GM18498 (cell line): ENCODE measurements at regions not wholly inside any gene's neighbourhood (a gene's known extent, or its start where the extent isn't known, plus 50 kb on each side); places are given as distances from the start of the nearest gene placed in this dataset.

Experiments
- ATAC-seq: cut with Tn5 transposase; IDR thresholded peaks from one replicate; pipeline ENCODE4 v1.9.1; 2021; ENCODE audit warnings: mild to moderate bottlenecking, moderate library complexity; ENCODE audit not compliant: unreplicated experiment

DNA sequence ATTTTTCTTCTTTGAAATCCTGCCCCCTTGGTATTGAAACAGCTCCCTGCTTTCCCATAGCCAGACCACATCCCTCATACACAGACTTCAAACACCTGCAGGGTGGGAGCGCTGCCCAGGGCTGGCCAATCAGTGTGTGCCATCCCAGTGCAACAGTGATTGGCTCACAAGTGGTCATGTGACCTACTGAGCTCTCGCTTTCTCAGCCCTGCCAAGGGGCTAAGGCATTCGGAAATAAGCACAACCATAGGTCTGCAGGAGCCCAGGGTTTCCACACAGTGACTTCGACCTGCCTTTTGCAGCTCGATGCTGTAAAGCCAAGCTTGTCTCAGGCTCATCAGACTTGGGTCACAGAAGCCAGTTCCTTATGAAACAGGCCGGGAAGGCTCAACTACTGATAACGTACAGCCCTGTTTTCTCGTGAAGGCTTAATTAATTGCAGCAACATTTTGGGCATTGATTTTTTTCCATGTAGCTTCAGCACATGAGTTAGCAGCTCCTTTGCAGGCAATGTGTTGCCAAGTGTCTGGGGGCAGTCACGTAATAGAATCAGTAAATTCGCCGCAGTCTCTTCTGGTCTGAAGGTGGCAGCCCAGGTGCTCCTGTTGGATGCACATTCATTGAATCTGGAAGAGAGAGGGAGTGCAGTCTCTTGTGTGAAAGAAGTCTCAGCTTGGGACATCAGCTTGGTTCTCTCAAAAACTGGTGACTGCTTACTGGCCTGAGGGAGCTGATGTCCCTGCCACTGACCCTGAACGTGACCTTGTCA, 1091.8 kb downstream of the AACS start:
- no peak for ATAC-seq

DNA sequence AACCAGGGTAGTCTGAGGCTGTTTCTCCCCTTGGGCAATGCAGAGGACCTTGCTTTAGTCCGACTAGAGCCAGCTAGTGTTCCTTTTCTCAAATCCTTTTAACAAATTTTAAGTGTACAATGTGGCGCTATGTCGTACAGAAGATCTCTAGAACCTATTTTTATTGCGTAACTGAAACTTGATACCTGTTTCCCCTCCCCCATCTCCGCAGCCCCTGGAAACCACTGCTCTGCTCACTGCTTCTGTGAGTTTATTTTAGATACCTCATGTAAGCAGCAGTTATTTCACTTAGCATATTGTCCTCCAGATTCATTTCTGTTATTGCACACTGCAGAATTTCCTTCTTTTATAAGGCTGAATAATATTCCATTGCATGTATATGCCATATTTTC, 1092.3 kb downstream of the AACS start:
- ATAC-seq = no peak

DNA sequence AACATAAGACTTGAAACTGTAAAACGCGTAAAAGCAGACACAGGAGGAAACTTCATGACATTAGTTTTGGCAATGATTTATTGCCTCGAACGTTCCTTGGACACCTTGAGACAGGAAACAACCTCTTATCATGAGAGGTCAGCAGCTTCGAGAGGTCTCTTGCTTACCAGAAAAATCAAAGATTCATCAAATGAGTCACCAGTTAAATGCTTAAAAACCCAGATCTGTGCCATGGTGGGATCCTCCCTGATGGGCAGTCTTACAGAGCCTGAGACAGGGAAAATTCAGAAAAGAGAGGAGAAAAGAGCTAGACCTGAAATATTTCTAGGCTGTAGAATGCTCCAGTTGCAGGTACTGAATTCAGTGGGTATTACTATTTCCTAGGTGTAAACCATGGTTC, 1093.9 kb downstream of the AACS start:
- no peak for ATAC-seq

DNA sequence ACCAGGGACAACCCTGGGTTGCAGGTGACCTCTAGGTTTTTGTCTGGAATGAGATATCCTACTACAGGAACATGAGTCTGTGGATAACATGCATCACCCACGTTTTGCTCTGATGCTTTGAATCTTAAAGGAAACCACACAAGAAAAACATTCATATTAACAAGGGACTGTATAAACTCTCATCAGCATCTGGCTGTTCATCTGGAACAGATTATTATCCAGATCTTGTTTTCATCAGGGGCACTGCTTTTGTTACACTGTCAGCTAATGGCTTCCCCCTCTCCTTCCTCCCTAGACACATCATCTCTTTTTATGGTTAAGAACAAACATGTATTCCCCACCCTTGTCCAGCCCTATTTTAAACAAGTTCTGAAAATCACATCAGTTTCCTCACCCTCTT, 1095.7 kb downstream of the AACS start:
- no peak for ATAC-seq

DNA sequence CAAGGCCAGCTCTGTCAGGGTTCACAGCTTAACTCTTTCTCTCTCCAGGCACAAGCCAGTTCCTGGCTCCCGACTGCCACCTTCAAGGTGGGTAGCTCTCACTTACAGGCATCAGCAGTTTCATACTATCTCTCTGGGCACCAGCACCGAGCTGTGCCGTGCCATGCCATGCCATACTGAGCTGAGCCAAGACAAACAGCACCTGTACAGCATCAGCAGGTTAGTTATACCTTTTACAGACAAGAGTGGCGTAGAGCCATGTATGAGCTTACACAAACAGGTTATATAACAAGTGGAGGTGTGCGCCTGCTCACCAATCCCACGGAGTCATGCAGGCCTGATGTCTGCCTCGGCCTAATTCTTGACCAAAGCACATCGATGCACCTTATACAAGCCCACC, 1098.7 kb downstream of the AACS start:
- ATAC-seq = no peak

DNA sequence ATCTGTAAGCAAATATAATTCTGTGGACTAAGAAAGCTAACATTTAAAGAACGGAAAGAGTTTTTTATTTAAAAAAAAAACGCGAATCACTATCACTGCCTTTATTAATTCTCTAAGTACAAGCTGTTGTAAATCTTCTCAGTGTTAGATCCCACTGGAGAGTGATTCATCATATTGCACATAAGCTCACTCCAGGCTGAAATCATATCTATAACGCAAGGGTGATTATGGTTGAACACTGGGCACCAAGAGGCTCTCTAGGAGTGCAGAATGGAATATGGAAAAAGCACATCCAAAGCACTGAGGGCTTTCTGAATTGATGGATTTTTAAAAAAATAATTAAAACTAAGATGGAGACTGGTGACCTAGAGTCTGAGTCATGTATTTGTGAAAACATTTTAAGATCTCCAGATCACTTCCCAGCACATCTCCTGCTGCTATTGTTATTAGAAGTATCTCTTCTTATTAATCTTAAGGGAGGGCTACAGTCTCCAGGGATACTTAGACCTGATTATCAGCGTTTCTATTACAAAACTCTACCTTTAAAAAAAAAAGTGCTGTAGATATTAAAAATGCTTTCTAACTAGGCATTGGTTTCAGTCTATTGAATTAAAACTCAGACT, 1106.8 kb downstream of the AACS start:
- ATAC-seq = no peak

DNA sequence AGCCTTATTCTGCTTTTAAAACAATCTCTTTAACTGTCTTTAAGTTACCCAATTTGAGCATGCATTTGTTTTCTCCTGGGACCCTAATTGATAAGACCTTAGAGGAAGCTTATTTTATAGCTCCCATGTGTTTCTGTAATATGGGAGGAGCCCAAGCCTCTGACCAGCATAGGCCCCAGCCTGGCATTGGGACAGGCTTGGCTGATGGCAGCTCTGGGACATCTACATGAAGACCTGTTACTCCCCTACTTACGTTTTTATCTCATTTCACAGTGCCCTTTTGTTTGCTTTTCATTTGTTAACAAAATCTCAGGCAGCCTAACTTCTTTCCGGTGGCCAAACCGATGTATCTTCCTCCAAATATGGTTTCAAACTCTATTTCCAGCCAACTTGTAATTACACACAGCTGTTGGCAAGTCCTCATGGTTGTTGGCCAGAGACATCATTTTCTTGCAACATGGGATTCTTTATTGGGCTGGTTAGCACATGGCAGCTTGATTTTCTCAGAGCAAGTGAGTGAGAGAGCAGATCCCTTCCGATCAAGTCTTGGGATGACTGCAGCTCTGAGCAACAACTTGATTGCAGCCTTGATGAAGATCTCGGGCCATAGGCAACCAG, 1117.5 kb downstream of the AACS start:
- ATAC-seq = no peak

DNA sequence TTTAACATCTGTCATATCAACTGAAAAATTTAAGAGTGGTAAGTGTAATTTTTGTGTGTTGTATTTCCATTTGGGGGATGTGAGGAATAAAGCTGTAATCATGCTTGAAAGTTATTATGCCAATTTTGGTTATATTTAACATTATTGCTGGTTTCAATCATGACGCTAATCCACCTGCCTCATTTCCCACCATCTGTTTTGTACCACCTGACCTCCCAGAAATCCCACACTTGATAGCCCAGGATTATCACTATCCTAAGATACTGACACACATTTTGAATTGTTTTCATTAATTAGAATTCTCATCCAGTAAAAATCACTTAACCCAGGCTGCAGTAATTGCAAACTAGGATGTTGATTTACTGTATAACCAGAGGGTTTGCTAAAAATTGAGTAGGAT, 1119.8 kb downstream of the AACS start:
- ATAC-seq = no peak

DNA sequence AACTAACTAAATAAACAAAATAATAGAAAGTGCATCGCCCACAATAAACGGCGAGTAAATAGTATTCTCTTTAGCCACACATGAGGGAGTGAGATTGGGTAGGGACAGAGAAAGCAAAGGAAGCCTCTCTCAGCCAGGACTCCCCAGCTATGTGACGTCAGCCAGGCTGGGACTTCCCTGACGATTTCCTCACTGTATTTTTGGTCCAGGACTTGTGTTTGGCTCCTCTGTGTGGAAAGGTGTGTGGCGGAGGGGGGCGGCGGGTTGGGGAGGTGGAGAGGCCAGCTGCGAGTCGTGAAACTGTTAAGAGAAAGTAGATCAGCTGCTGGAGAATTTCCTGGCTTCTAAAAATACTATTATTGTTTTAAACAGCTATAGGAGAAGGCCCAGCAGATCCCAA, 1124.6 kb downstream of the AACS start:
- no peak for ATAC-seq

DNA sequence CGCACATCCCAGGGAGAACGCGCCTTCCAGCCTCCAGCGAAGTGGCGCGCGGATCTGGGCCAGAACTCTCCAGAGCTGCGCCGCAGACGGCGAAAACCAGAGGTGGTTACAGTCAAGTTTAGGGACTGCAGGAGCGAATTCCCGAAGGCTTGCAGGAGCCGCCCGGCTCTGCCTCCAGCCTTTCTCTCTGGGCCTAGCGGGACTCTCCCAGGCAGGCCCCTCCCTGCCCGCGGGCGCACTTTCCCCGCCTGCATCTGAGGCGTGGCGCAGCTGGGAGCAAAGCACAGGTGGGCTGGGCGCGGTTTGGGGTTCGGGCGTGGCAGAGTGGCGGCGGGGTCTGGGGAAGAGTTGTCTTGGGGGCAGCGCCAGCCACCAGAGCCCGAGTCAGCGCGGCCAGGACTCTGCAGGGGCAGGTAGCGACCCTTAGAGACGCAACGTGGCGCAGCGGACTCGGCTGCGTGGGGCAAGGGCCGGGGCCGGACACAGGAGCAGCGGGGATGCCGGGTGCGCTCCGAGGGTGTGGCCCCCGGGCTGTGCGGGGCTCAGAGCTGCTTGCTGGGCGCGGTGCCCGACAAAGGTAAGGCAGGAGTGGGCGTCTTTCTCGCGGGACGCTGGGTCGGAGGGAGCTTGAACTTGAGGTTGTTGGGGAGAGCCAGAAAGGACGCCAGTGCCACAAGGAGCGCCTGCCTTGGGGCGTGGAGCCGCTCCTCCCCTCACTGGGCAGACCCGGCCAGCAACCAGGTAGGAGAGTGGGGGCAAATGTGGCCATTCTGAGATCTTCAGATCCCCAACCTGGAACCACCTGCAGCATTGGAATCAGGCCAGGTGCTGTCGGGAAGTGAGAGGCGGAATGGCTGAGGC, 1126.0 kb downstream of the AACS start:
- no peak for ATAC-seq

DNA sequence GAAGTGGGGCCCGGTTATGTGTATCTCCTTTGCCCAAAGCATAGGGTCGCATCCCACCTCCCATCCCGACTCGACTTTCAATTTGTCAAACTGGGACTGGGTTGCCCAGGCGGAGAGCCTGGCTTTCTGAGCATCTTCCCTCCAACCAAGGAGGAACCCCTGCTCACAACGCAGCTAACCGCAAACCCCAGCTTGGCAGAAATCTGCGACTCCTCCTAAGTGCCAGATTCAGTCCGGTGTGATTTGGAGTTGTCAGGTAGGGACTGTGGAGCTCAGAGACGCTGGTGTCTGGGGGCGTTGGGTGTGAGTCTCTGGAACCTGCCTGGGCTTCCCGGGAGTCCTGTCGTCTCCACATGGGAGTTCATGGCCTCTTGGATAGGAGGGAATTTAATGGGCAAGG, 1126.7 kb downstream of the AACS start:
- ATAC-seq = no peak

DNA sequence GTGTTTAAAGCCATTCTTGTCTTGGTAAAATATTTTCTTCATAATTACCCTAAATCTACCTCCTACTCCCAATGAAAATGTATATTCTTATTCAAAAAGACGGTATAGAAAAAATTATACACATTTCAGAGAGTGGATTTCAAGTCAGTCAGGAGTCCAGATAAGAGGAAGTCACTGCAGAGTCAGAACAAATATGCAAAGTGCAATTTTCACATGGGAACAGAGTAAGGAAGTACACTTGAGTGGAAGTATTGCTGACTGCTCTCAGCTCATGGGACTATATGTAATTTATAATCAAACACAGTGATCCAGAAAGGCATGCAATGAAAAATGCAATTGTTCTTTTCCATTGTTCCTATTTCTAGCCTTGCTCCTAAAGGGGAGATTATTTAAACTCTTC, 1128.0 kb downstream of the AACS start:
- ATAC-seq = no peak

DNA sequence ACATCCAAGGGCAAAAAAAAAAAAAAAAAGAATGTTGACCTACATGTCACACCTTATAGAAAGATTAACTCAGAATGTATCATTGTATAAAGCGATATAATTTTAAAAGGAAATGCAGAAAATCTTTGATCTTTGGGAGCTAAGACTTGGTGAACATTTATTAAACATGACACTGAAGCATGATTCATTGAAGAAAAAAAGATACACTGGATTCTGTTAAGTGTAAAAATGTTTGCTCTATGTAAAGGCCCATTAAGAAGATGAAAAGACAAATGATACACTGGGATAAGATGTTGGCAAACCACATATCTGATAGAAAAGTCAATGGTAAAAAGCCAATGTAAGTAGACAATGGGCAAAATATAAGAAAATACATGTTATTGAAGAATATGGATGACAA, 1131.0 kb downstream of the AACS start:
- ATAC-seq = no peak

DNA sequence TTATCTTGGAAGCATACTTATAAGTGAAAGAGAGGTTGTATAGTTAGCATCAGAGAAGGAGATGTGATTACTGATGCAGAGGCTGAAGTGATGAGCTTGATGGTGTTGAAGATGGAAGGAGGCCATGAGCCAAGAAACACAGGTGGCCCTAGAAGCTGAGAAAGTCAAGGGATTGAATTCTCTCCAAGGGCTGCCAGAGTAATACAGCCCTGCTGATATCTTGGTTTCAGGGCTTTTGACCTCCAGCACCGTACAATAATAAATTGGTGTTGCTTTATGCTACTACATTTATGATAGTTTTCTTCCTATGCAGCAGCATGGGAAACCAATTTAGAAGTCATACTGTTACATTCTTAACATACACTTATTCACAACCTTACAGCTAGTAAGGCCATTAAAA, 1133.3 kb downstream of the AACS start:
- ATAC-seq = no peak

DNA sequence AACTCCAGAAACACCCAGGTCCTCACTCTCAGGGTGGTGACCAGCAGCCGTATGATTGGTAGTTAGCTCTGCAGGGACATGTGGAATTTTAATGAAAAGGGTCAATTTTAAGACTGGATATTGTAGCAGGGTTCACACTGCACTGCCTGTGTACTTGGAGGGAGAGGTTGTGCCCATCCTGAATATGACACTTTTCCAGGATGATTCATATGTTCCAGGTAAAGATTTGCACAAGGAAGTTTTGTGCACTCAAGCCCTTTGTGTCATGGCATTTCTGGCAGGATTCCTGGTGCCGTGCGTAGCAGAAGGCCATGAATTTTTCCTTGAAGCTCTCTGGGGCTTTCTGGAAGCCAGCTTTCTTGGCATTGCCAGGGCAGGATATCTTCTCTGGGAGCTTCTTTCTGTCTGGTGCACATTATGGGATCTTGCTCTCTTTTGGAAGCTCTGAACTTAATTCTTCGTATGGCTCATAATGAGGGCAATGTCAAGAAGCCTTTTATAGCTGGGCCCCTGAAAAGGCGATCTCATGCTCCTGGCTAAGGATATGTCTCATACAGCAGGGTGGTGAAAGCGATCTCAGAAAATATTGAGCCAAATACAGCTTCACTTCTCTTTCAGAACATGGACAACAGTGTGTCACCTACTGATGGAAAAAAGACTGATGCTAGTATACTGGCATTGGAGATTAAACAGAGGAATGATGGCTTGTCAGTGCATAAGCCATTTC, 1133.9 kb downstream of the AACS start:
- ATAC-seq = no peak

DNA sequence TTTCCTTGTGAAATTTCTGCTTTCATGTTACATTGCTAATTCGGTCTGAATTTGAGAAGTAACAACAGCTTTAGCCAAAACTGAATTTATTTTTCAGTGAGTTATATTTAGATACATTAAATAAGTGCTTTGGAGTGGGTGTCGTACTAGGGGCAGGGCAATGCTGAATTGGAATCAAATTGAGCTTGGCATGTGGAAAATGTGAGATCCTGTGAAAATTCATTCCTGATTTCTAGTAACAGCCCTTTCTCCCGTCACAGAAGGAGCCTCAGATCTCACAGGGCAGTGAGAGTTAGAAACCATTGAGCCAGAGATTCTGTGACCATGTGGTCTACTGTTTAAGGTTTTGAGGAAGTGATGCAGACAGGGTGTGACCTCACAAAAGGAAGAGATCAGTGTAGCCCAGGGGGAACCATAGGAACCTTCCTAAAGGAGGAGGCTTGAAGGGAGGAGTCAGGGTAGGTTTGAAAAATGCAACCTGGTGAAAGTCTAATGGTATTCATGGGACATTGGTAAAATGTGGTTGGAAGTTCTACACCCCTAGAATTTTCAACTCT, 1136.8 kb downstream of the AACS start:
- no peak for ATAC-seq

DNA sequence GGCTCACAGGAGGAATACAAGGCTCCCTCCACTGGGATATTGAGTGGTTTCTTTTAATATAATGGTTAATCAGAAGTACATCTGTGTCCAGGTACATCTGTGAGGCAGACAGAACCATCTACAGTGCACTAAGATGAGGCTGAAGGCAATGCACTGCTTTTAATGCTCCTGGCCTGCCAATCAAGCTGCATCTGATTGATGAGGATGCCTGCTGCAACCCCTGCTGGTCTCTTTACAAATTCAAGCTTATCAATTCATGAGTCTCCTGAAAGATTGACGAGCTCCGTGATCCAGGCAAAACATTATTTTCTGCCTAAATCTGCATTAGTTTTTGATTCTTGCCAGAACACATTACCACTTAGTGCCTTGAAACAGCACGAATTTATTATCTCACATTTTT, 1139.1 kb downstream of the AACS start:
- no peak for ATAC-seq

DNA sequence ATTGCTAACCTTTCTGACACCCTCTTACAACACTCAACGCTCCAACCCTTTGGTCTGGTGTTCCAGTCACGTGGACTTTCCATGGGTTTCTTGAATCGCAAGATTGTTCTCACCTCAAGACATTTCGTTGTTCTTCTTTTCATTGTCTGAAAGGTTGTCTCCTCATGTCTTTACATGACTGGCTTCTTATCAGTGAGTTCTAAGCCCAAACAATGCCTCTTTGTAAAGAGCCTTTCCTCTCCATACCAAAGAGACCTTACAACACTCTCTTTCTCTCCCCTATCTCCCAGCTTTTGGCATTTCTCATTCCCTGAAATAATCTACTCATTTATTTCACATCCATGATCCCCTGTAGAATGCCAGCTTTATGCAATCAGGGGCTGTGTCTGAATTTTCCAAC, 1144.8 kb downstream of the AACS start:
- ATAC-seq = no peak

DNA sequence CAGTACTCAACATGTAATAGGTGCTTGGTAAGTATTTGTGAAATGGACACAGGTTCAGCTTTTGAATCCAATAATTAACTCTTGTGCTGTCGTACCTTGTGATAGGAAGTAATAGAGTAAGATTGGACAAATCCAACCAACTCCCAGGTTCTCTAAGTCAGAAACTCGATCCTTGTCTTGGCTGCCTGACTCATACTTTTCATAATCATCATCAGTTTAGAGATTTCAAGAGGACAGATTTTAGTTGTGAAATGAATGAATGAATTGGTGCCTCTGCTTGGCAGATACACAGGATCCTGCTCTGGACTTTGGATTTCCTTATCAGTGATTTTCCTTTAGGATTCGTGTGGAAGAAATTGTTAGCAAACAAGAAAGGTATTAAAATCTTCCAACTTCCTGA, 1145.2 kb downstream of the AACS start:
- ATAC-seq = no peak

DNA sequence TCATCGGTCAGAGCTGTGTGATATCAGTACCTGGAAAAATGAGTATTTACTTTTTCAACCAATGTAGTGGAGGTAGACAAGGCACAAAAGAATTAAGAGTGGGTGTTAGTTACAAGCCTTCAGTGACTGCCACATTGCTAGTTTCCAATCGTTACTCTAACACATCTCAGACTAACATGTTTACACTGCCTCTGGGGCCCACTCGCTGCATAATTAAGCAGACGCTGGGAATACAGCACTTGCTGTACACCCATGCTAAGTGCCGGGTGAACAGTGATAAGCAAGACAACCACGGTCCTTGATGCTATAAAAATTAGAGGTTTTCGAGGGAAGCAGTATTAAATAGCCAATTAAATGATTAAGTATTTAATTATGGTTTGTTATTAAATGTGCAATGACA, 1147.6 kb downstream of the AACS start:
- ATAC-seq = no peak

DNA sequence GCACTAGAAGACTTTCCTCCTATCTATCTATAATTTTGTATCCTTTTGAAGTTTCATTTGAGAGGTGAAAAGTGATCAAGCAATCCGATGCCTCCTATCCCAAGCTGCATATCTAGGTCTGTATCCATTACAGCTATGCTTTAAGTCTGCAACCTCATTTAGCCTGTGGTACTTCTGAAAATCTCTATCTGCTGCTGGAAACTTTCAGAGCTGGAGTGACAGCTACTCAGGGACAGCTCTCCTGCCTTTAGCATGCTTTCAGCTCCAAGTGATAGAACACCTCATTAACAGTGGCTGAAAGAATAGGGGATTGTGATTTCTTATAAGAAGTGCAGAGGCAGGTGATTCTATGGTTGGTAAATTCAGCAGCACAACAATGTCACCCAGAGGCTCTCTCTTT, 1153.5 kb downstream of the AACS start:
- ATAC-seq = no peak
